ENCODE measurements at regions not wholly inside any gene's neighbourhood (a gene's known extent, or its start where the extent isn't known, plus 50 kb on each side); places are given as distances from the start of the nearest gene placed in this dataset.
"Not testable (repeated sequence)": the region's sequence is repeated elsewhere in the genome, so short reads cannot be mapped to it uniquely, and the experiment has no call there.

GRCh38 chr5:23930985-23931384, 423.6 kb downstream of the PRDM9 start:
- Mint-ChIP-seq H3K36me3 (ENCODE audit: low read depth) (no peaks in the 10 kb centered on the region), H3K4me3 (no peak overlapping the region), H3K27me3 (no peaks in the 10 kb centered on the region), H3K4me1 (no peaks in the 10 kb centered on the region), H3K9me3 (peaks cover 12% of the 10 kb centered on the region), H3K27ac (no peak overlapping the region)
- CTCF ChIA-PET: no interaction called here
- DNase-seq: no peak
- POLR2A ChIA-PET: no interaction called here

- POLR2A ChIA-PET; H3K27ac Mint-ChIP-seq; H3K4me1 Mint-ChIP-seq; DNase-seq; H3K36me3 Mint-ChIP-seq (ENCODE audit: low read depth); CTCF ChIA-PET; H3K4me3 Mint-ChIP-seq; H3K27me3 Mint-ChIP-seq: not testable (repeated sequence)
- H3K9me3 Mint-ChIP-seq: peaks cover 32% of the 10 kb centered on the region
Observed at GRCh38 chr5:23951261-23951928, 444.0 kb downstream of the PRDM9 start.

GRCh38 chr5:23963449-23963848, 456.0 kb downstream of the PRDM9 start:
- Mint-ChIP-seq H3K36me3 (ENCODE audit: low read depth) (no peaks in the 10 kb centered on the region), H3K4me3 (no peak overlapping the region), H3K4me1 (no peaks in the 10 kb centered on the region), H3K27ac (no peak overlapping the region), H3K27me3 (no peaks in the 10 kb centered on the region), H3K9me3 (peaks cover 4% of the 10 kb centered on the region)
- CTCF ChIA-PET: no interaction called here
- DNase-seq: no peak
- POLR2A ChIA-PET: no interaction called here

- Mint-ChIP-seq H3K27me3 (no peaks in the 10 kb centered on the region), H3K27ac (no peak overlapping the region), H3K36me3 (ENCODE audit: low read depth) (no peaks in the 10 kb centered on the region), H3K4me3 (no peak overlapping the region), H3K4me1 (no peaks in the 10 kb centered on the region), H3K9me3 (peaks cover 13% of the 10 kb centered on the region)
- ChIA-PET CTCF (interaction anchor here (1.4 kb wide), 1 partner anchor 112 kb away, joined by 3 read pairs; no protein-coding TSS in a partner anchor), POLR2A (no interaction called here)
- DNase-seq: no peak
Observed at GRCh38 chr5:23977365-23977764, 470.0 kb downstream of the PRDM9 start.

- peaks cover 13% of the 10 kb centered on the region for H3K9me3 Mint-ChIP-seq
- H3K27ac Mint-ChIP-seq: no peak overlapping the region
- no peak for DNase-seq
- CTCF ChIA-PET: no interaction called here
- H3K27me3 Mint-ChIP-seq: no peaks in the 10 kb centered on the region
- POLR2A ChIA-PET: no interaction called here
- H3K36me3 Mint-ChIP-seq (ENCODE audit: low read depth): no peaks in the 10 kb centered on the region
- H3K4me1 Mint-ChIP-seq: no peaks in the 10 kb centered on the region
- no peak overlapping the region for H3K4me3 Mint-ChIP-seq
Observed at GRCh38 chr5:23977997-23978396, 470.6 kb downstream of the PRDM9 start.

- H3K27me3 Mint-ChIP-seq: no peaks in the 10 kb centered on the region
- H3K9me3 Mint-ChIP-seq: no peaks in the 10 kb centered on the region
- no peak for DNase-seq
- H3K27ac Mint-ChIP-seq: no peak overlapping the region
- no peak overlapping the region for H3K4me3 Mint-ChIP-seq
- CTCF ChIA-PET: no interaction called here
- no peaks in the 10 kb centered on the region for H3K4me1 Mint-ChIP-seq
- POLR2A ChIA-PET: no interaction called here
- no peaks in the 10 kb centered on the region for H3K36me3 Mint-ChIP-seq (ENCODE audit: low read depth)
Observed at GRCh38 chr5:23991406-23991805, 484.0 kb downstream of the PRDM9 start.

GRCh38 chr5:23994581-23995370, 487.4 kb downstream of the PRDM9 start:
- DNase-seq: no peak
- Mint-ChIP-seq H3K4me3 (no peak overlapping the region), H3K36me3 (ENCODE audit: low read depth) (no peaks in the 10 kb centered on the region), H3K9me3 (peaks cover 2% of the 10 kb centered on the region), H3K27me3 (no peaks in the 10 kb centered on the region), H3K4me1 (no peaks in the 10 kb centered on the region), H3K27ac (no peak overlapping the region)
- POLR2A ChIA-PET: no interaction called here
- CTCF ChIA-PET: no interaction called here

- CTCF ChIA-PET: no interaction called here
- Mint-ChIP-seq H3K9me3 (peaks cover 6% of the 10 kb centered on the region), H3K4me1 (no peaks in the 10 kb centered on the region), H3K27me3 (no peaks in the 10 kb centered on the region), H3K36me3 (ENCODE audit: low read depth) (no peaks in the 10 kb centered on the region), H3K4me3 (no peak overlapping the region), H3K27ac (no peak overlapping the region)
- no peak for DNase-seq
- POLR2A ChIA-PET: no interaction called here
Observed at GRCh38 chr5:23996525-23996924, 489.1 kb downstream of the PRDM9 start.

- DNase-seq: no peak
- CTCF ChIA-PET: no interaction called here
Observed at GRCh38 chr5:24005384-24005783, 498.0 kb downstream of the PRDM9 start.

GRCh38 chr5:24017710-24018109, 510.3 kb downstream of the PRDM9 start:
- peaks cover 16% of the 10 kb centered on the region for H3K9me3 Mint-ChIP-seq
- H3K27ac Mint-ChIP-seq; DNase-seq; H3K27me3 Mint-ChIP-seq; H3K4me1 Mint-ChIP-seq; CTCF ChIA-PET; POLR2A ChIA-PET; H3K36me3 Mint-ChIP-seq (ENCODE audit: low read depth); H3K4me3 Mint-ChIP-seq: not testable (repeated sequence)

More at GRCh38 chr5:24005384-24005783, 498.0 kb downstream of the PRDM9 start:
- Mint-ChIP-seq H3K4me3 (no peak overlapping the region), H3K27me3 (no peaks in the 10 kb centered on the region), H3K36me3 (ENCODE audit: low read depth) (no peaks in the 10 kb centered on the region), H3K9me3 (peaks cover 13% of the 10 kb centered on the region), H3K4me1 (no peaks in the 10 kb centered on the region), H3K27ac (no peak overlapping the region)
- POLR2A ChIA-PET: no interaction called here

- Mint-ChIP-seq H3K4me1 (no peaks in the 10 kb centered on the region), H3K36me3 (ENCODE audit: low read depth) (no peaks in the 10 kb centered on the region), H3K9me3 (peaks cover 24% of the 10 kb centered on the region), H3K4me3 (no peak overlapping the region), H3K27me3 (no peaks in the 10 kb centered on the region), H3K27ac (no peak overlapping the region)
- ChIA-PET POLR2A (no interaction called here), CTCF (no interaction called here)
- no peak for DNase-seq
Observed at GRCh38 chr5:24026288-24026687, 518.9 kb downstream of the PRDM9 start.

GRCh38 chr5:24042688-24043087, 535.3 kb downstream of the PRDM9 start:
- H3K4me3 Mint-ChIP-seq: no peak overlapping the region
- CTCF ChIA-PET: no interaction called here
- no peak for DNase-seq
- no peak overlapping the region for H3K27ac Mint-ChIP-seq
- no peaks in the 10 kb centered on the region for H3K27me3 Mint-ChIP-seq
- H3K36me3 Mint-ChIP-seq (ENCODE audit: low read depth): no peaks in the 10 kb centered on the region
- POLR2A ChIA-PET: no interaction called here
- H3K9me3 Mint-ChIP-seq: peaks cover 6% of the 10 kb centered on the region
- H3K4me1 Mint-ChIP-seq: no peaks in the 10 kb centered on the region

GRCh38 chr5:24045046-24045445, 537.6 kb downstream of the PRDM9 start:
- DNase-seq: no peak
- ChIA-PET CTCF (no interaction called here), POLR2A (no interaction called here)
- Mint-ChIP-seq H3K4me3 (no peak overlapping the region), H3K36me3 (ENCODE audit: low read depth) (no peaks in the 10 kb centered on the region), H3K9me3 (peaks cover 6% of the 10 kb centered on the region), H3K27me3 (no peaks in the 10 kb centered on the region), H3K27ac (no peak overlapping the region), H3K4me1 (no peaks in the 10 kb centered on the region)

- no peak overlapping the region for H3K4me3 Mint-ChIP-seq
- CTCF ChIA-PET: no interaction called here
- H3K27ac Mint-ChIP-seq: no peak overlapping the region
- peaks cover 26% of the 10 kb centered on the region for H3K9me3 Mint-ChIP-seq
- DNase-seq: no peak
- H3K27me3 Mint-ChIP-seq: no peaks in the 10 kb centered on the region
- H3K36me3 Mint-ChIP-seq (ENCODE audit: low read depth): no peaks in the 10 kb centered on the region
- POLR2A ChIA-PET: no interaction called here
- no peaks in the 10 kb centered on the region for H3K4me1 Mint-ChIP-seq
Observed at GRCh38 chr5:24053737-24054136, 546.3 kb downstream of the PRDM9 start.

All from activated CD4-positive, alpha-beta memory T cell treated with anti-CD3 and anti-CD28 coated beads, Interleukin-2, amount 10 ng/mL, durations not matched to agents 7 days and 5 days (primary cell).